ENCODE measurements at regions not wholly inside any gene's neighbourhood (a gene's known extent, or its start where the extent isn't known, plus 50 kb on each side); places are given as distances from the start of the nearest gene placed in this dataset.

DNA sequence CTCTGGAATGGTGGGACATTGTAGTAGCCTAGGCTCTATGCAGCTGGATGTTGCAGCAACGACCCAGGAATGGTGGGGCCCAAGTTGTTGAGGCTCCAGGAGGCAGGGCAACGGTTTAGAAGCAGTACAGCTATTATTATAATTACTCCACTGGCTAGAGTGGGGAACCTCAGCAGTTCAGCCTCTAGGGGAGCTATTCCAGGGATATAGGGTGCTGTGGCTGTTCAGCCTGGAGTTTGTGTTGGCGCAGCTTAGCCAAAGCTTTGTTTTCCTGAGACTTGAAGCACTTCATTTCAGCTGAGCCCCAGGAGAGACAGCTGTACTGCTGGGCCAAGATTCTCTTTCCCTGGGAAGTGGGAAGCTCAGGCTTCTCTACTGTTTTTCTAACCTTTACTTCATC is 1023.0 kb upstream of the ATXN7L3B start:
- TF ChIP-seq ATOH8 (CRISPR knock-in tag; IDR thresholded peaks at IDR 0.05; ENCODE audit: low read depth) (no peak), NPAS2 (CRISPR knock-in tag; IDR thresholded peaks at IDR 0.05; ENCODE audit: borderline replicate concordance) (no peak), NFE2L2 (conservative IDR thresholded peaks at IDR 0.05; ENCODE audit: low read length) (no peak), FOSL2 (IDR thresholded peaks at IDR 0.05) (no peak), FOSL2 (CRISPR knock-in tag; IDR thresholded peaks at IDR 0.05) (no peak), RARB (CRISPR knock-in tag; IDR thresholded peaks at IDR 0.05) (no peak), HEYL (CRISPR knock-in tag; IDR thresholded peaks at IDR 0.05) (no peak)
- H3K9me3 ChIP-seq: no peaks in the 10 kb centered on the region
- POLR2A ChIA-PET: no interaction called here
- no peak overlapping the region for H3K4me2 ChIP-seq
- FAIRE-seq (no peak), ATAC-seq (peak; percentile 43 to 47; a peak in 3 of 6 replicates), DNase-seq (ENCODE audit: low read depth in 1 of 2, low spot score in 1 of 2) (peak; percentile 3 to 6)
- no peaks in the 10 kb centered on the region for H3K4me1 ChIP-seq
- H3K27ac ChIP-seq: no peak overlapping the region
- 2% methylated on average over 3 of the region's 3 CpGs for WGBS (ENCODE audit: missing lambda C conversion rate)
- no peak overlapping the region for H3K4me3 ChIP-seq
- CTCF ChIA-PET: no interaction called here

GRCh38 chr12:73517859-73518258 is 1019.8 kb upstream of the ATXN7L3B start:
- ChIA-PET POLR2A (no interaction called here), CTCF (no interaction called here)
- WGBS (ENCODE audit: missing lambda C conversion rate): 0% methylated on average over 1 of the region's 1 CpG
- DNase-seq (ENCODE audit: low read depth in 1 of 2, low spot score in 1 of 2): no peak
- H3K4me3 ChIP-seq: no peak overlapping the region
- H3K4me1 ChIP-seq: no peaks in the 10 kb centered on the region
- 0 out of 3 replicates have a peak, but pooled peaks cover 13% of the 10 kb centered on the region for H3K9me3 ChIP-seq
- no peak overlapping the region for H3K4me2 ChIP-seq
- FAIRE-seq: no peak
- no peak overlapping the region for H3K27ac ChIP-seq
- no peak for ATAC-seq
- TF ChIP-seq ELK1 (IDR thresholded peaks at IDR 0.05; ENCODE audit: low read depth, low read length) (no peak), MAFK (IDR thresholded peaks at IDR 0.05; ENCODE audit: partially characterized antibody) (peak; percentile 88), CHD4 (IDR thresholded peaks at IDR 0.05; ENCODE audit: borderline replicate concordance) (no peak), TFCP2L1 (CRISPR knock-in tag; IDR thresholded peaks at IDR 0.05) (no peak)

DNA sequence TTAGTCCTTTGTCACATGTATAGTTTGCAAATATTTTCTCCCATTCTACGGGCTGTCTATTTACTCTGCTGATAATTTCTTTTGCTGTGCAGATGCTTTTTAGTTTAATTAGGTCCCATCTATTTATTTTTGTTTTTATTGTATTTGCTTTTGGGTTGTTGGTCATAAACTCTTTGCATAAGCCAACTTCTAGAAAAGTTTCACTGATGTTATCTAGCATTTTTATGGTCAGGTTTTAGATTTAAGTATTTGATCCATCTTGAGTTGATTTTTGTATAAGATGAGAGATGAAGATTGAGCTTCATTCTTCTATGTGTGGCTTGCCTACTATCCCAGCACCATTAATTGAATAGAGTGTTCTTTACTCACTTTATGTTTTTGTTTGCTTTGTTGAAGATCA is 1008.4 kb upstream of the ATXN7L3B start:
- Histone ChIP-seq H3K4me1 (no peaks in the 10 kb centered on the region), H3K9me3 (no peaks in the 10 kb centered on the region; the same call in 2 of the 3 replicates), H3K27ac (no peak overlapping the region), H3K4me3 (no peak overlapping the region), H3K4me2 (no peak overlapping the region)
- ChIA-PET CTCF (no interaction called here), POLR2A (no interaction called here)
- 3% methylated on average over 1 of the region's 1 CpG for WGBS (ENCODE audit: missing lambda C conversion rate)
- no peak for DNase-seq (ENCODE audit: low read depth in 1 of 2, low spot score in 1 of 2)
- no peak for FAIRE-seq
- no peak for ATAC-seq
- no peak for TF ChIP-seq FOSL2 (IDR thresholded peaks at IDR 0.05)
- TF ChIP-seq FOSL2 (CRISPR knock-in tag; IDR thresholded peaks at IDR 0.05): no peak
- no peak for TF ChIP-seq RFX5 (IDR thresholded peaks at IDR 0.05)
- no peak for TF ChIP-seq ZSCAN20 (CRISPR knock-in tag; IDR thresholded peaks at IDR 0.05)
- no peak for TF ChIP-seq MAFK (IDR thresholded peaks at IDR 0.05; ENCODE audit: partially characterized antibody)
- no peak for TF ChIP-seq JUN (IDR thresholded peaks at IDR 0.05)
- no peak for TF ChIP-seq HOXB13 (CRISPR knock-in tag; IDR thresholded peaks at IDR 0.05; ENCODE audit: low read depth)
- TF ChIP-seq, protein P1, sequence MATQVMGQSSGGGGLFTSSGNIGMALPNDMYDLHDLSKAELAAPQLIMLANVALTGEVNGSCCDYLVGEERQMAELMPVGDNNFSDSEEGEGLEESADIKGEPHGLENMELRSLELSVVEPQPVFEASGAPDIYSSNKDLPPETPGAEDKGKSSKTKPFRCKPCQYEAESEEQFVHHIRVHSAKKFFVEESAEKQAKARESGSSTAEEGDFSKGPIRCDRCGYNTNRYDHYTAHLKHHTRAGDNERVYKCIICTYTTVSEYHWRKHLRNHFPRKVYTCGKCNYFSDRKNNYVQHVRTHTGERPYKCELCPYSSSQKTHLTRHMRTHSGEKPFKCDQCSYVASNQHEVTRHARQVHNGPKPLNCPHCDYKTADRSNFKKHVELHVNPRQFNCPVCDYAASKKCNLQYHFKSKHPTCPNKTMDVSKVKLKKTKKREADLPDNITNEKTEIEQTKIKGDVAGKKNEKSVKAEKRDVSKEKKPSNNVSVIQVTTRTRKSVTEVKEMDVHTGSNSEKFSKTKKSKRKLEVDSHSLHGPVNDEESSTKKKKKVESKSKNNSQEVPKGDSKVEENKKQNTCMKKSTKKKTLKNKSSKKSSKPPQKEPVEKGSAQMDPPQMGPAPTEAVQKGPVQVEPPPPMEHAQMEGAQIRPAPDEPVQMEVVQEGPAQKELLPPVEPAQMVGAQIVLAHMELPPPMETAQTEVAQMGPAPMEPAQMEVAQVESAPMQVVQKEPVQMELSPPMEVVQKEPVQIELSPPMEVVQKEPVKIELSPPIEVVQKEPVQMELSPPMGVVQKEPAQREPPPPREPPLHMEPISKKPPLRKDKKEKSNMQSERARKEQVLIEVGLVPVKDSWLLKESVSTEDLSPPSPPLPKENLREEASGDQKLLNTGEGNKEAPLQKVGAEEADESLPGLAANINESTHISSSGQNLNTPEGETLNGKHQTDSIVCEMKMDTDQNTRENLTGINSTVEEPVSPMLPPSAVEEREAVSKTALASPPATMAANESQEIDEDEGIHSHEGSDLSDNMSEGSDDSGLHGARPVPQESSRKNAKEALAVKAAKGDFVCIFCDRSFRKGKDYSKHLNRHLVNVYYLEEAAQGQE (IDR thresholded peaks at IDR 0.05): no peak
- TF ChIP-seq BHLHE40 (IDR thresholded peaks at IDR 0.05; ENCODE audit: low read depth, low read length): no peak
- no peak for TF ChIP-seq HES2 (IDR thresholded peaks at IDR 0.05)
- TF ChIP-seq ATOH8 (CRISPR knock-in tag; IDR thresholded peaks at IDR 0.05; ENCODE audit: low read depth): no peak
- TF ChIP-seq, protein P2, sequence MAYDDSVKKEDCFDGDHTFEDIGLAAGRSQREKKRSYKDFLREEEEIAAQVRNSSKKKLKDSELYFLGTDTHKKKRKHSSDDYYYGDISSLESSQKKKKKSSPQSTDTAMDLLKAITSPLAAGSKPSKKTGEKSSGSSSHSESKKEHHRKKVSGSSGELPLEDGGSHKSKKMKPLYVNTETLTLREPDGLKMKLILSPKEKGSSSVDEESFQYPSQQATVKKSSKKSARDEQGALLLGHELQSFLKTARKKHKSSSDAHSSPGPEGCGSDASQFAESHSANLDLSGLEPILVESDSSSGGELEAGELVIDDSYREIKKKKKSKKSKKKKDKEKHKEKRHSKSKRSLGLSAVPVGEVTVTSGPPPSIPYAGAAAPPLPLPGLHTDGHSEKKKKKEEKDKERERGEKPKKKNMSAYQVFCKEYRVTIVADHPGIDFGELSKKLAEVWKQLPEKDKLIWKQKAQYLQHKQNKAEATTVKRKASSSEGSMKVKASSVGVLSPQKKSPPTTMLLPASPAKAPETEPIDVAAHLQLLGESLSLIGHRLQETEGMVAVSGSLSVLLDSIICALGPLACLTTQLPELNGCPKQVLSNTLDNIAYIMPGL (CRISPR knock-in tag; IDR thresholded peaks at IDR 0.05; ENCODE audit: borderline replicate concordance): no peak
- TF ChIP-seq FOXS1 (CRISPR knock-in tag; IDR thresholded peaks at IDR 0.05): no peak
- TF ChIP-seq CTCF (IDR thresholded peaks at IDR 0.05): no peak
- no peak for TF ChIP-seq TFCP2L1 (CRISPR knock-in tag; IDR thresholded peaks at IDR 0.05)
- no peak for TF ChIP-seq POLR2A (IDR thresholded peaks at IDR 0.05; ENCODE audit: low read length)
- no peak for TF ChIP-seq ZC3H11A (IDR thresholded peaks at IDR 0.05)
- no peak for TF ChIP-seq HOXB5 (CRISPR knock-in tag; IDR thresholded peaks at IDR 0.05)
- no peak for TF ChIP-seq EHF (CRISPR knock-in tag; IDR thresholded peaks at IDR 0.05)

Measured in A549 (cell line).